ENCODE measurements at regions not wholly inside any gene's neighbourhood (a gene's known extent, or its start where the extent isn't known, plus 50 kb on each side); places are given as distances from the start of the nearest gene placed in this dataset.

DNA sequence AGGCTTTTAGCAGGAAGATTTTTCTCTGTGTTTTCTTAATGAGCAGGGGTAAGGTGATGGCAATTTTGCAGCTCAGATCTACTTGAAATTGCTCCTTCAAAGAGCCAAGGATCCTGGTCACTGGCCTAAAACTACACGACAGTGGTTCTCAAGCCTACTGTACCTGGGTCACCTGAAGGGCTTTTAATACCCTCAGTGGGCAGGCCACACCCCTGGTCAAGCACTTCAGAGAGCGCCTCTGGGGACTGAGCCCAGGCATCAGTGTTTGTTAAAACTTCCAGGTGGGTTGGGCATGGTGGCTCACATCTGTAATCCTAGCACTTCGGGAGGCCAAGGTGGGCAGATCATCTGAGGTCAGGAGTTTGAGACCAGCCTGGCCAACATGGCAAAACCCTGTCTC lies 158.4 kb downstream of the FAM43A start:
- Histone ChIP-seq H3K27ac (ENCODE audit: insufficient read length, low read depth, low read length) (no peak overlapping the region), H3K4me1 (ENCODE audit: insufficient read depth, low read length) (no peaks in the 10 kb centered on the region), H4K8ac (replicated peaks; ENCODE audit: insufficient read length, low read depth, low read length) (no peak overlapping the region), H3K4ac (ENCODE audit: low read depth, low read length) (no peak overlapping the region), H2BK5ac (ENCODE audit: insufficient read length, low read length) (no peak overlapping the region), H3K23ac (ENCODE audit: insufficient read length, low read depth, low read length) (no peak overlapping the region), H3K9ac (ENCODE audit: extremely low read depth, insufficient read length, low read length) (no peak overlapping the region), H3K18ac (ENCODE audit: insufficient read length, low read depth, low read length) (no peak overlapping the region), H3K27me3 (ENCODE audit: insufficient read depth, low read length) (no peaks in the 10 kb centered on the region), H3K14ac (ENCODE audit: insufficient read depth, low read length) (no peak overlapping the region), H4K5ac (ENCODE audit: insufficient read length, low read depth, low read length) (no peak overlapping the region), H3K79me1 (ENCODE audit: insufficient read depth, low read depth, low read length, poor library complexity, severe bottlenecking) (no peaks in the 10 kb centered on the region), H3K4me2 (ENCODE audit: insufficient read depth, insufficient read length, low read length) (no peak overlapping the region), H3K9me3 (ENCODE audit: control insufficient read depth, low read depth, low read length) (no peaks in the 10 kb centered on the region), H3K56ac (ENCODE audit: insufficient read length, low read depth, low read length) (no peak overlapping the region), H2BK12ac (ENCODE audit: insufficient read length, low read depth, low read length) (no peak overlapping the region), H2AK5ac (ENCODE audit: insufficient read length, low read length) (no peak overlapping the region), H3K79me2 (ENCODE audit: insufficient read depth, low read length) (peaks cover 2% of the 10 kb centered on the region; the same call in 1 of the 2 replicates), H2BK120ac (ENCODE audit: low read depth, low read length, poor library complexity, severe bottlenecking) (no peak overlapping the region), H4K91ac (ENCODE audit: insufficient read length, low read depth, low read length) (no peak overlapping the region), H4K20me1 (ENCODE audit: control insufficient read depth, insufficient read depth, insufficient read length) (no peaks in the 10 kb centered on the region), H2BK20ac (ENCODE audit: low read depth, low read length, poor library complexity, severe bottlenecking) (no peak overlapping the region), H3T11ph (ENCODE audit: low read length) (no peak overlapping the region), H3K23me2 (ENCODE audit: insufficient read length, low read depth, low read length, poor library complexity, severe bottlenecking) (no peaks in the 10 kb centered on the region), H2BK15ac (ENCODE audit: low read depth, low read length) (no peak overlapping the region), H2AFZ (ENCODE audit: low read length) (no peak overlapping the region)
- TF ChIP-seq, protein P1, sequence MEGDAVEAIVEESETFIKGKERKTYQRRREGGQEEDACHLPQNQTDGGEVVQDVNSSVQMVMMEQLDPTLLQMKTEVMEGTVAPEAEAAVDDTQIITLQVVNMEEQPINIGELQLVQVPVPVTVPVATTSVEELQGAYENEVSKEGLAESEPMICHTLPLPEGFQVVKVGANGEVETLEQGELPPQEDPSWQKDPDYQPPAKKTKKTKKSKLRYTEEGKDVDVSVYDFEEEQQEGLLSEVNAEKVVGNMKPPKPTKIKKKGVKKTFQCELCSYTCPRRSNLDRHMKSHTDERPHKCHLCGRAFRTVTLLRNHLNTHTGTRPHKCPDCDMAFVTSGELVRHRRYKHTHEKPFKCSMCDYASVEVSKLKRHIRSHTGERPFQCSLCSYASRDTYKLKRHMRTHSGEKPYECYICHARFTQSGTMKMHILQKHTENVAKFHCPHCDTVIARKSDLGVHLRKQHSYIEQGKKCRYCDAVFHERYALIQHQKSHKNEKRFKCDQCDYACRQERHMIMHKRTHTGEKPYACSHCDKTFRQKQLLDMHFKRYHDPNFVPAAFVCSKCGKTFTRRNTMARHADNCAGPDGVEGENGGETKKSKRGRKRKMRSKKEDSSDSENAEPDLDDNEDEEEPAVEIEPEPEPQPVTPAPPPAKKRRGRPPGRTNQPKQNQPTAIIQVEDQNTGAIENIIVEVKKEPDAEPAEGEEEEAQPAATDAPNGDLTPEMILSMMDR (conservative IDR thresholded peaks at IDR 0.05): no peak
- Mint-ChIP-seq H3K4me1 (peaks cover 0 to 4% of the 10 kb centered on the region in 2 experiments; a peak in 1 of 4 replicates), H3K27ac (no peak overlapping the region), H3K27me3 (ENCODE audit: low read depth) (peaks cover 4% of the 10 kb centered on the region), H3K9me3 (peaks cover 0 to 2% of the 10 kb centered on the region in 2 experiments; a peak in 2 of 5 replicates), H3K4me3 (no peak overlapping the region), H3K36me3 (ENCODE audit: insufficient read depth in 1 of 3, low read depth in 3 of 3) (no peaks in the 10 kb centered on the region)
- DNase-seq: no peak
- WGBS (ENCODE audit: extremely low coverage, insufficient read length, low lambda C conversion rate): no CpG with 5 or more reads among the region's 3 CpGs
